Sigmoid colon (tissue), 6 donors: ENCODE measurements at regions not wholly inside any gene's neighbourhood (a gene's known extent, or its start where the extent isn't known, plus 50 kb on each side); places are given as distances from the start of the nearest gene placed in this dataset.

Source experiments
- DNase-seq: peaks from one replicate; pipeline ENCODE4 v3.0.0-alpha.2; 2019
- H3K27ac ChIP-seq, 4 donors: fragments of 200-600 bp; sonication (generic); one replicate each; pipeline ENCODE4 v1.5.1; 2016 to 2019; ENCODE audit warnings: mild to moderate bottlenecking in 1 of 4
- H3K27me3 ChIP-seq, 3 donors: fragments of 200-600 bp; sonication (generic); one replicate each; pipeline ENCODE4 v1.5.1; 2019; ENCODE audit warnings: mild to moderate bottlenecking in 1 of 3
- H3K36me3 ChIP-seq, 4 donors: fragments of 200-600 bp; sonication (generic); one replicate each; pipeline ENCODE4 v1.5.1; 2016 to 2019
- H3K4me1 ChIP-seq, 4 donors: fragments of 200-600 bp; sonication (generic); one replicate each; pipeline ENCODE4 v1.5.1; 2017 to 2019
- H3K4me3 ChIP-seq, 4 donors: fragments of 200-600 bp; sonication (generic); one replicate each; pipeline ENCODE4 v1.5.1; 2017 to 2019; ENCODE audit warnings: mild to moderate bottlenecking in 2 of 4, moderate library complexity in 1 of 4
- H3K9me3 ChIP-seq, 4 donors: fragments of 200-600 bp in 3 of 4; sonication (generic) in 3 of 4; one replicate each; pipeline versions ENCODE4 v1.5.1 to v1.6.1; 2013 to 2019
- EP300 ChIP-seq, 4 donors: sonication (generic); formaldehyde crosslinking; IDR thresholded peaks; one replicate each; pipeline ENCODE4 v1.6.1; 2017; ENCODE audit warnings: antibody characterized with exemption in 4 of 4
- POLR2A ChIP-seq, 2 donors: fragments of 450-650 bp; IDR thresholded peaks; one replicate each; pipeline ENCODE4 v1.6.1; 2016; ENCODE audit warnings: antibody characterized with exemption in 2 of 2, mild to moderate bottlenecking in 2 of 2, moderate library complexity in 2 of 2
- POLR2AphosphoS5 ChIP-seq, 4 donors: sonication (generic); formaldehyde crosslinking; IDR thresholded peaks; one replicate each; pipeline ENCODE4 v1.6.1; 2017; ENCODE audit warnings: antibody characterized with exemption in 4 of 4
- WGBS, 2 donors: extraction: QIAGEN DNeasy Blood & Tissue Kit; methylation state at CpG; one replicate each; pipeline ENCODE4 v1.1.7; 2013; 5-methylcytosine and 5-hydroxymethylcytosine counted together
- intact Hi-C: fragments of 100-400 bp; cut with DNase I; formaldehyde crosslinking; loops from one replicate; pipeline ENCODE4 v1.15.1; 2023
- TF ChIP-seq, protein P1 (sequence below), 4 experiments: fragments of 450-650 bp in 3 of 4; fragments of 200-600 bp in 1 of 4; IDR thresholded peaks; one replicate each; pipeline ENCODE4 v1.5.1; 2016 to 2019; ENCODE audit warnings: antibody characterized with exemption in 4 of 4, mild to moderate bottlenecking in 3 of 4, moderate library complexity in 2 of 4
- donor health status: healthy with polysubstance abuse.
- donor health status: healthy.

DNA sequence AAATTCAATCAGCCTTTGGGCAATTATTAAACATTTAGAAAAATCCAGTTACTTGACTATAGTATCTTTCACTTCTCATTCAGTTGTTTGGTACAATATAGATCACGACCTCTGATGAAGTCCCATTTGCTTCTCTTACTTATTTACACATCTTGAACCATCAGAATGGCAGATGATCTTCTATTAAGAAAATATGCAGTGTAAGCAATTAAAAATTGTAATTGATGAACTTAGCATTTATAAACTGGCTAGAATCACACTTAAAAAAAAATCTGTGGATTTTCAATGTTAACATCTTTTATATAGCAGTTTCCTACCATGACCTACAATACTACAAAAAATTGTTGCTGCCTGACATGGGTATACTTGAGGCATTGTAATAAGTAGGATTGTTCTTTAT is 395.5 kb upstream of the CNTN4 start:
- no peaks in the 10 kb centered on the region for H3K36me3 ChIP-seq
- no peak for DNase-seq
- intact Hi-C loops: no loop called here
- no peak overlapping the region for H3K27ac ChIP-seq
- H3K9me3 ChIP-seq: no peaks in the 10 kb centered on the region
- no peak overlapping the region for H3K4me3 ChIP-seq
- no peaks in the 10 kb centered on the region for H3K4me1 ChIP-seq
- no peak for TF ChIP-seq POLR2A (IDR thresholded peaks at IDR 0.05)
- TF ChIP-seq EP300 (IDR thresholded peaks at IDR 0.05): no peak
- no peak for TF ChIP-seq POLR2AphosphoS5 (IDR thresholded peaks at IDR 0.05)
- TF ChIP-seq, protein P1, sequence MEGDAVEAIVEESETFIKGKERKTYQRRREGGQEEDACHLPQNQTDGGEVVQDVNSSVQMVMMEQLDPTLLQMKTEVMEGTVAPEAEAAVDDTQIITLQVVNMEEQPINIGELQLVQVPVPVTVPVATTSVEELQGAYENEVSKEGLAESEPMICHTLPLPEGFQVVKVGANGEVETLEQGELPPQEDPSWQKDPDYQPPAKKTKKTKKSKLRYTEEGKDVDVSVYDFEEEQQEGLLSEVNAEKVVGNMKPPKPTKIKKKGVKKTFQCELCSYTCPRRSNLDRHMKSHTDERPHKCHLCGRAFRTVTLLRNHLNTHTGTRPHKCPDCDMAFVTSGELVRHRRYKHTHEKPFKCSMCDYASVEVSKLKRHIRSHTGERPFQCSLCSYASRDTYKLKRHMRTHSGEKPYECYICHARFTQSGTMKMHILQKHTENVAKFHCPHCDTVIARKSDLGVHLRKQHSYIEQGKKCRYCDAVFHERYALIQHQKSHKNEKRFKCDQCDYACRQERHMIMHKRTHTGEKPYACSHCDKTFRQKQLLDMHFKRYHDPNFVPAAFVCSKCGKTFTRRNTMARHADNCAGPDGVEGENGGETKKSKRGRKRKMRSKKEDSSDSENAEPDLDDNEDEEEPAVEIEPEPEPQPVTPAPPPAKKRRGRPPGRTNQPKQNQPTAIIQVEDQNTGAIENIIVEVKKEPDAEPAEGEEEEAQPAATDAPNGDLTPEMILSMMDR (IDR thresholded peaks at IDR 0.05): no peak
- no peaks in the 10 kb centered on the region for H3K27me3 ChIP-seq
- 66 to 79% methylated on average over 1 of the region's 1 CpG for WGBS, 2 donors

DNA sequence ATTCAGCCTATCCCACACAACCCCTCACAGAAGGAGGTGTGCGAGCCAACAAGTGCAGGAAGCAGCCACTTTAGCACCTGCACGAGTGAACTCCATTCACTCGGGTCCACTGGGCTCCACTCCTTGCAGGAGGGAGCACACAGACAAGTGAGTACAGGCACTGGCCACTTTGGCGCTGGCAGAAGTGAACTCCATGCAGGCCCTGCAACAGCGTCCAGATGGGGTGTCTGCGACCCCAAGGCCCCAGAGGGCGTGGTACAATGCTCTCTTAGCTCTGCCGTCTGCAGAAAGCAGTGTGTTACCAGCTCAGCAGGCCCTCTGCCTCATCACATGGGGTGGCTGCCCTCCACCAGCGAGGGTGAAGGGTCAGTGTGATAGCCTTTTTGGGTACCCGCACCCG is 388.0 kb upstream of the CNTN4 start:
- DNase-seq: no peak
- Histone ChIP-seq H3K4me3 (no peak overlapping the region), H3K27ac (no peak overlapping the region), H3K36me3 (no peaks in the 10 kb centered on the region), H3K27me3 (no peaks in the 10 kb centered on the region), H3K9me3 (peaks cover 0 to 4% (median 0%) of the 10 kb centered on the region in 4 donors), H3K4me1 (no peaks in the 10 kb centered on the region)
- intact Hi-C loops: no loop called here
- no peak for TF ChIP-seq POLR2A (IDR thresholded peaks at IDR 0.05)
- no peak for TF ChIP-seq EP300 (IDR thresholded peaks at IDR 0.05)
- TF ChIP-seq, protein P1 (IDR thresholded peaks at IDR 0.05): no peak
- TF ChIP-seq POLR2AphosphoS5 (IDR thresholded peaks at IDR 0.05): no peak
- WGBS, 2 donors: 90 to 93% methylated on average over 11 of the region's 11 CpGs

DNA sequence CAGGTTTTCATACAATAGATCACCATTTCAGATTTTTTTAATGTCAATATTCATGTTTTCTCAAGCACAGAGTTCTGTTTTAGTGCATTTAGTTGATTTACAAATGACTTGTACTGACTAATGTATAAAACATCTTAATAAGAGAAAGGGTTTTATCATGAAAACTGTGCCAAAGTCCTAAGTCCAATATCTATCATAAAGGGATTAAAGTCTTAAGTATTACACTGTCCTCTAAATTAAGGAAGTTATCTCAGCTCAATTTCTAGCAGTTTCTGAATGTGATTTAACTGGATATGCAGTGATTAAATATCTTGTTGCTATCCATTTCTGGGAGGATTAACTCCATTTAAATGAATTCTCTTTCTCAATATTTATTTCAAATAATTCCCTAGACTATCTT is 381.1 kb upstream of the CNTN4 start:
- H3K27me3 ChIP-seq: no peaks in the 10 kb centered on the region
- TF ChIP-seq, protein P1 (IDR thresholded peaks at IDR 0.05): no peak
- no peak for TF ChIP-seq POLR2A (IDR thresholded peaks at IDR 0.05)
- TF ChIP-seq EP300 (IDR thresholded peaks at IDR 0.05): no peak
- no peak for TF ChIP-seq POLR2AphosphoS5 (IDR thresholded peaks at IDR 0.05)
- H3K9me3 ChIP-seq: no peaks in the 10 kb centered on the region
- no peaks in the 10 kb centered on the region for H3K4me1 ChIP-seq
- H3K36me3 ChIP-seq: no peaks in the 10 kb centered on the region
- DNase-seq: no peak
- intact Hi-C loops: no loop called here
- H3K27ac ChIP-seq: no peak overlapping the region
- H3K4me3 ChIP-seq: no peak overlapping the region

DNA sequence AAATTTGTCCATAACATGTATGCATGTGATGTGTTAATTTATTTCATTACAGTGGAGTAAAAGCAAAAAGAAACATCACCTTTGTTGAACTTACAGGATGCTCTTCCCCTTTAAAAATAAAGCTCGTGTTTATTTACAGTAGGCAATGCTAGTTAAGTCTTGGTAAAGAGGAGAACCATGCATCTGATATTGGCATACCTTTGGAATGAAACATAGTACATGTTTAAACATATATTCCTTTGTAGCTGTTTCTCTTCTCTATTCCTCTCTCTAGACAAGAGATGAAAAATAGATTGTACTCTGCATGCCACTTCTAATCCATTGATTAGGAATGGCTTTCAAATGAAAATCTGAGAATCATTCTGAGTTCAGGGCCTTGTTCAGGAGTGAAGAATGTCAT is 374.9 kb upstream of the CNTN4 start:
- no peak overlapping the region for H3K4me3 ChIP-seq
- TF ChIP-seq POLR2A (IDR thresholded peaks at IDR 0.05): no peak
- TF ChIP-seq, protein P1 (IDR thresholded peaks at IDR 0.05): no peak
- no peak for TF ChIP-seq POLR2AphosphoS5 (IDR thresholded peaks at IDR 0.05)
- TF ChIP-seq EP300 (IDR thresholded peaks at IDR 0.05): no peak
- H3K36me3 ChIP-seq: no peaks in the 10 kb centered on the region
- no peaks in the 10 kb centered on the region for H3K4me1 ChIP-seq
- H3K27ac ChIP-seq: no peak overlapping the region
- no peaks in the 10 kb centered on the region for H3K27me3 ChIP-seq
- WGBS, 2 donors: 69% methylated on average over 1 of the region's 1 CpG
- no peak for DNase-seq
- intact Hi-C loops: no loop called here
- H3K9me3 ChIP-seq: no peaks in the 10 kb centered on the region

DNA sequence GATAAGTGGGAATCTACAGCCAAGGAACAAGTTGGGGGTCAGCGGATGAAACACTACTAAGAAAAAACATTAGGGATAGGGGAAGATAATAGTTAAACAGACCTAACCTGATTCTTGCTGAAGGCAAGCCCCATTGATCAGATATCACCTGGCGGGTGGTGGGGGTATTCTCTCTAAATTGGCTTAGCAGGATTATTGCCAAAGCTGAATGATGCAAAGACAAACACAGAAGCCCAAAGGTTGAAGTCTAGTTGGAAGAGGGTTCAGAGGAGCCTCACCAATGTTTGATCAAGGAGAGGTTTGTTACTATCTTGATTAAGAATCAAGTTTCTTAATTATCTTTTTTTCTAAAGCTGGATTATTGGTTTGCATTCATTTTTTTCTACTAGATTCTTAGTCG is 371.9 kb upstream of the CNTN4 start:
- Histone ChIP-seq H3K36me3 (no peaks in the 10 kb centered on the region), H3K4me1 (no peaks in the 10 kb centered on the region), H3K27me3 (no peaks in the 10 kb centered on the region), H3K9me3 (no peaks in the 10 kb centered on the region), H3K4me3 (no peak overlapping the region), H3K27ac (no peak overlapping the region)
- WGBS, 2 donors: 21 to 72% methylated on average over 3 of the region's 3 CpGs
- TF ChIP-seq POLR2A (IDR thresholded peaks at IDR 0.05) (no peak), POLR2AphosphoS5 (IDR thresholded peaks at IDR 0.05) (no peak), EP300 (IDR thresholded peaks at IDR 0.05) (no peak)
- TF ChIP-seq, protein P1 (IDR thresholded peaks at IDR 0.05): no peak
- DNase-seq: no peak
- intact Hi-C loops: no loop called here
